HT1080 (cell line): ENCODE measurements at regions not wholly inside any gene's neighbourhood (a gene's known extent, or its start where the extent isn't known, plus 50 kb on each side); places are given as distances from the start of the nearest gene placed in this dataset.
A peak's percentile ranks its signal among the peaks of the same experiment; 100 is the strongest.

Experiments used
- DNase-seq: peaks from one replicate; pipeline ENCODE4 v3.0.0-alpha.2; 2015; ENCODE audit warnings: low read depth

DNA sequence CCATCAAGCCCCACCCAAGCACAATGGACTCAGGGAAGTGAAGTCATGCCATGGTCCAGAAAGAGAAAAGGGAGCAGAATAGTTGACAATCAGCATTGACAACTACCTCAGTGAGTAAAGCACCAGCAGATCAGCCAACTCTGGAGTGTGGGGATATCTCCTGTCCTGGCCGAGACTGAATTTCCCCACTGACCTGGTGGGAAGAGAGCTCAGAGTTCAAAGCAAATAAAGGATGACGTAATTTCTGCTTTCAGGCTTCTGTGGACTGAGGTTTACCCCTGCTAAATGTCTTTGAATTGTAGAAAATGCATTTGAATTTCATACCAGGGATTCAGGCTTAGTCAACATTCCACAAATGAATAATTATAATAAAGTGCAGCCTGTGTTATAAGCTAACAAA lies 152.9 kb downstream of the CBLN1 start:
- DNase-seq = no peak

GRCh38 chr16:49127103-49127502 lies 154.5 kb downstream of the CBLN1 start:
- DNase-seq = no peak

DNA sequence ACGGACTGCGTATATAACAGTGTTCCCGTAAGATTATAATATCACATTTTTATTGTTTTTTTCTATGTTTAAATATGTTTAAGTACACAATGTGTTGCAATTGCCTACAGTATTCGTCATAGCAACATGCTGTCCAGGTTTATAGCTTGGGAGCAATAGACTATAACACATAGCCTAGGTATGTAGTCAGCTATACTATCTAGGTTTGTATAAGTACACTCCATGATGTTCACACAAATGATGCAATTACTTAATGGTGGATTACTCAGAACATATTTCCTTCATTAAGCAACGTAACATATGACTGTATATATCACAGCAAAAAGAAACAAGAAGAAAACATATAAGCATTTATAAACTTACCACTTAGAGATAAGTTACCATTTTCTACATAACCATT lies 160.0 kb downstream of the CBLN1 start:
- DNase-seq = no peak

- peak; percentile 70 for DNase-seq
Measured at GRCh38 chr16:49120631-49121030, 161.0 kb downstream of the CBLN1 start.

DNA sequence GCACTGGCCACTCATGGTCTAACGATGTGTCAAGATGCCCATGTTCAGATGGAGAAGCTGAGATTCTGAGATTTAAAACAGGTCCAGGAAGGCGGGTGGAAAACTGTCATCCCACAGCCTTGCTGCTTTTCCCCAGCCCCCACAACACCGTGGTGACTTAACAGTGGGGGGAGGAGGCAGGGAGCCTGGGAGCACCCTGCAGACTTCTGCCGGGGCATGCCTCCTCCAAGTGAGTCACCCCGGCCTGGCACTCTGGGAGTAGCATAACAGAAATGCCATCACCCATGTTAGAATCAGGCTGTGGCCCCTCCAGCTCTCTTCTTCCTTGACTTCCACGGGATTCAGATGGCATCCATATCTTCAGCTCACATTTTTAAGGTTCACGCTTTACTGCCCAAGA lies 164.8 kb downstream of the CBLN1 start:
- DNase-seq = peak; percentile 75

DNA sequence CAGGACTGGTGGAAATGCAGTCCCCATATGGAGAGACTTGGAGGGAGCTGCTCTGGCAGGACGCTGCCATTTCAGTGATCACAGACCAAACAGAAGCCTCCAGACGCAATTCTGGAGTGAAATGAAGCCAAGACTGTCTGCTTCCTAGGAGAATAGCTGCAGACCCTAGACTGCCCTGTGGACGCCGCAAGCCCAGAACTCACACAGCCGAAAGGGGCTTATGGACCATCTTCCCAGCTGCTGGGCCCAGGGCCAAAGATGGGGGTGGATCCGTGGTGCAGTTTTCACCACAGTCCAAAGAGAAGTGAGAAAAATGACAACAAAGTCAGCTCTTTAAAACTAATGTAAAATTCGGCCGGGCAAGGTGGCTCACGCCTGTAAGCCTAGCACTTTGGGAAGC lies 165.7 kb downstream of the CBLN1 start:
- no peak for DNase-seq

DNA sequence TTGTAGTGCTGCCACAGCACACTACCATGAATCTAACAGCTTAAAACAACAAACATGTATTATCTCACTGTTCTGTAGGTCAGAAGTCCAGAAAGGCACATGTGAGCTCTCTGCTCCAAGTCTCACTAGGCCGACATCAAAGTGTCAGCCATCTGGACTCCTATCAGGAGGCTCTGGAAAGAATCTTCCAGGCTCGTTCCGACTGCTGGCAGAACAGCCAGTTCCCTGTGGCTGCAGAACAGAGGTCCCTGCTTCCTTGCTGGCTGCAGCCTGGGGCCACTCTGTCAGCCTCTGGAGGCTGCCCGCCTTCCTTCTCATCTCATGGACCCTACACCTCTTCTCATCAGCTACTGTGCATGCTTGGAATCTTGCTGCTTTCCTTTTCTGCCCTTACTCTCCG lies 168.9 kb downstream of the CBLN1 start:
- DNase-seq = no peak

DNA sequence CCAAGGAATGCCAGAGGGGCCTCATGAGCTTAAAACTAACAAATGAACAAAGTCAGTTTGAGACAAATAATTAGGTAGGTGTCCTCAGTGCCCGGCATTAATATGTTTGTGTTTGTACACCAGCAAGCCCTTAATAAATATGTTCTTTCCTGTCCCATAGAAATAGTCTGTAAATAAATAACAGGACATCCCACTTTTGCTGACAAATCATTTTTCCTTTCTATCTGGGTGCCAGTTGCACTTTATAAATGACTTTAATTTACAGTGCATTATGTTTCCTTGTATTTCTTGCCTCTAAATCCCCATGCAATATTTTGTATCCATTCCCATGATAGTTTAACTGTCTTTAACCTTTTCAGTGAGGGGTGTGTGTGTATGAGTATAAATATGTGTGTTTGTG lies 170.3 kb downstream of the CBLN1 start:
- no peak for DNase-seq

- DNase-seq = no peak
Measured at GRCh38 chr16:49108611-49109010, 173.0 kb downstream of the CBLN1 start.

- DNase-seq = no peak
Measured at GRCh38 chr16:49103298-49103697, 178.3 kb downstream of the CBLN1 start.

DNA sequence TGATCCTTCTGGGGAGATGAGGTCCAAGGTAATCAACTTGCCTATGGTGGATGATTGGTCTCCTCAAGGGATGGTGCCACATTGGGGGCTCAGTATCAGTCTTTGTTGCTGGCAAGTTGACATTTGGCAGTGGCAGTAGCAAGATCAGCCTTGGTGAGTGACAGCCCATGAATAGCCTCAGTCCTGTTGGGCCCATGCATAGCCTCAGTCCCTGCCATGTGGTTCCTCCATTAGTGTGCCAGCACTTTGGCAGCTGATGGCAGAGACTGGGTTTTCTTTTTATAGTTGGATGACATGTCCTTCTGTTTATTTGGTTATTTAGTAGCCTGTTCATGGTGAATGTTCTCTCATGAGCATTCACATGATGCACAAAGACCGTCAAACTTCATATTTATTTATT lies 179.6 kb downstream of the CBLN1 start:
- no peak for DNase-seq

DNA sequence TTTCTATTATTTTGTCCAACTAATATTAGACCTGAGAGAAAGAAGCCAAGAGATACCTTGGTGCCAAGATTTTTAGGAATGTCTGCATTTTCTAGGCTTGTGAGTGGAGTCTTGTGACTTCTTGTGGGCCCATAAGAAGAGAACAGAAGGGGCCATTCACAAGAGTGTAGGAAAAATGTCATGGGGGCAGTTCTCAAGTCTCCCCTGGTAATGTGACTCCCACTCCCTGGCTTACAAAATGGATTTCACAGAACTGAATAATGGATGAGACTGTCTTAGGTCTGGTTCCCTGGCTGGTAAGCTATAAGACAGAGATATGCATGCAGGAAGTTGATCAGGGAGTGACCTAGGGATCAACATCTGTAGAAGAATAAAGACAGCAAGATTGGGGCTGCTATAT lies 181.3 kb downstream of the CBLN1 start:
- no peak for DNase-seq

- no peak for DNase-seq
Measured at GRCh38 chr16:49097964-49098363, 183.7 kb downstream of the CBLN1 start.

GRCh38 chr16:49096176-49096945 lies 185.3 kb downstream of the CBLN1 start:
- DNase-seq = no peak

- no peak for DNase-seq
Measured at GRCh38 chr16:49095539-49095938, 186.1 kb downstream of the CBLN1 start.

DNA sequence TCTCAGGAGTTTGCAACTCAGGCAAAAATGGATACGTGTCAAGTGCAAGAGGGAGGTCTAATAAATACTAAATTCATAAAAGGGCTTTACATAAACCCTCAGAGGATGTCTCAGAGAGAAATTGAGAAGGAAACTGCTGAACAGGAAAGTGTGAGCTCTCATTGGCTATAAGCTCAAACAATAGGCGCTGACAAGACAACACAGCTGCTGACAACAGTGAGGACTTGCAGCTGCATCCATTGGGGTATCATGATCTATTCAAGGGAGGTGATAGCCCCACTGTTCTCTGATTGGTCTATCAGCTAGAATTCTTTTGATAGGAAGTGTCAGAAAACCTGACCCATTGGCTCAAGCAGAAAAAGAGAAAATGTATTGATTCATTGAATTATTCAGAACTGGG lies 187.2 kb downstream of the CBLN1 start:
- DNase-seq = no peak

- no peak for DNase-seq
Measured at GRCh38 chr16:49093939-49094338, 187.7 kb downstream of the CBLN1 start.

DNA sequence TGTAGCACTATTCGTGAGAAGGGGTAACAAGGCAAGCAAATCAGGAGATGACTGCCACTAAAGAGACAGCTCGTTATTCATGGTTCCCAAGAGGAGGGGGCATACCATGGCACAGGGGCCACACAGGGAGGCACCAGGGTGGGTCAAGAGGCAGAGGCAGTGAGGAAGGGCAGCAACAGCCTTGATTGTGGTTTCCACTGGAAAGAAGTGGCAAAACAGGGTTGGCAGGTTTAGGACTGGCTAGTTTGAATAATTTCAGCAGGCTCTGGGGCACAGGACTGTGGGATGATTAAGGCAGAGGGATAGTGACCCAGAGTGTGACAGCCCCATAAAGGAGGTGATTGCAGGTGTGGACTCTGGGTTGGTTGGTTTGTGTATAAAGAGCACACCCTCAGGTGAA lies 188.9 kb downstream of the CBLN1 start:
- no peak for DNase-seq

- DNase-seq = no peak
Measured at GRCh38 chr16:49089533-49089932, 192.1 kb downstream of the CBLN1 start.

DNA sequence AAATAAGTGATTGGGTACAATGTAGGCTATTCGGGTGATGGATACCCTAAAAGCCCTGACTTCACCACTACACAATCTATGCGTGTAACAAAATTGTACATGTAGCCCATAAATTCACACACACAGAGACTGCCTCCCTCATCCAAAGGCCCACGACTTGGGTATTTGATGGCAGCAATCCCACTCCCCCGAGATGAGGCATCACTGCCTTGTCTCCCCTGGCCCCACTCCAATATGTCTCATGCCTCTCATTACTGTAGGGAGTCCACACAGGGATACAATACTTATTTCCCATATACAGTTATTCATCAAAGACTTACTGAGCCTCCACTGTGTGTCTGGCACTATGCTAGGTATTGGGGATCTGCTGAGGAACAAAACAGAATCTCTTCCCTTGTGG lies 192.6 kb downstream of the CBLN1 start:
- no peak for DNase-seq

- DNase-seq = no peak
Measured at GRCh38 chr16:49085686-49086085, 196.0 kb downstream of the CBLN1 start.

- no peak for DNase-seq
Measured at GRCh38 chr16:49084628-49085390, 196.8 kb downstream of the CBLN1 start.

DNA sequence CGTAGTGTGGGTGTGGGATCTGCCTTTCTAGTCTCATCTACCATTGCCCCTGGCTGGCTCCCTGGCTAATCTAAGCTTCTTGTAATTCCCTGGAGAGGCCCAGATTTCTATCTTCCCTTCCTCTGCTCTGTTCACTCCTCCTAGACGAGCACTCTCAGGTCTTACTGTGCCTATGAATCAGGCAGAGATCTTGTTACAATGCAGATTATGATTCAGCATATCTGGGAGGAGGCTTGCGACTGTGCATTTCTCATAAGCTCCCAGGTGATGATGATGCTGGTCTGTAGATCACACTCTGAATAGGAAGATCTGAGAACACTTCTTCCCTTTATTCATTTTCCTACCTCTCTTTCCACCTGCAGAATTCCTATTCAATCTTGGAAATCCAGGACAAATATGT lies 200.1 kb downstream of the CBLN1 start:
- peak; percentile 62 for DNase-seq
